RWPE2 (cell line): ENCODE measurements at regions not wholly inside any gene's neighbourhood (a gene's known extent, or its start where the extent isn't known, plus 50 kb on each side); places are given as distances from the start of the nearest gene placed in this dataset.

Source experiments
- ATAC-seq: fragments of 200-7000 bp; cut with Tn5 transposase; 3 replicates; pipeline ENCODE4 v1.9.1; 2021; ENCODE audit warnings: low read depth
- DNase-seq: peaks from one replicate; pipeline ENCODE4 v3.0.0-alpha.2; 2020; ENCODE audit warnings: low spot score
- H3K27ac ChIP-seq: fragments of 450-650 bp; 2 replicates; pipeline ENCODE4 v1.5.1; 2017; ENCODE audit warnings: mild to moderate bottlenecking; ENCODE audit not compliant: poor library complexity, severe bottlenecking
- H3K27me3 ChIP-seq: fragments of 250-450 bp; sonication (Bioruptor Pico); 2 replicates; pipeline ENCODE4 v1.5.1; 2021; ENCODE audit warnings: mild to moderate bottlenecking, moderate library complexity; ENCODE audit not compliant: insufficient read depth, poor library complexity, severe bottlenecking
- H3K36me3 ChIP-seq: fragments of 250-450 bp; sonication (Bioruptor Pico); 2 replicates; pipeline ENCODE4 v1.5.1; 2020; ENCODE audit warnings: low read depth, mild to moderate bottlenecking, moderate library complexity
- H3K4me1 ChIP-seq: fragments of 250-450 bp; sonication (Bioruptor Pico); 2 replicates; pipeline ENCODE4 v1.5.1; 2021; ENCODE audit warnings: mild to moderate bottlenecking, moderate library complexity; ENCODE audit not compliant: insufficient read depth, poor library complexity, severe bottlenecking
- H3K4me3 ChIP-seq: fragments of 250-450 bp; sonication (Bioruptor Pico); 2 replicates; pipeline ENCODE4 v1.5.1; 2021; ENCODE audit warnings: mild to moderate bottlenecking, moderate library complexity; ENCODE audit not compliant: severe bottlenecking
- H3K9me3 ChIP-seq: fragments of 250-450 bp; sonication (Bioruptor Pico); 2 replicates; pipeline ENCODE4 v1.5.1; 2021; ENCODE audit warnings: mild to moderate bottlenecking, moderate library complexity; ENCODE audit not compliant: severe bottlenecking
- TF ChIP-seq, protein P1 (sequence below): fragments of 450-650 bp; IDR thresholded peaks from one replicate; pipeline ENCODE4 v1.5.1; 2017; ENCODE audit warnings: mild to moderate bottlenecking, moderate library complexity; ENCODE audit not compliant: poor library complexity, severe bottlenecking

DNA sequence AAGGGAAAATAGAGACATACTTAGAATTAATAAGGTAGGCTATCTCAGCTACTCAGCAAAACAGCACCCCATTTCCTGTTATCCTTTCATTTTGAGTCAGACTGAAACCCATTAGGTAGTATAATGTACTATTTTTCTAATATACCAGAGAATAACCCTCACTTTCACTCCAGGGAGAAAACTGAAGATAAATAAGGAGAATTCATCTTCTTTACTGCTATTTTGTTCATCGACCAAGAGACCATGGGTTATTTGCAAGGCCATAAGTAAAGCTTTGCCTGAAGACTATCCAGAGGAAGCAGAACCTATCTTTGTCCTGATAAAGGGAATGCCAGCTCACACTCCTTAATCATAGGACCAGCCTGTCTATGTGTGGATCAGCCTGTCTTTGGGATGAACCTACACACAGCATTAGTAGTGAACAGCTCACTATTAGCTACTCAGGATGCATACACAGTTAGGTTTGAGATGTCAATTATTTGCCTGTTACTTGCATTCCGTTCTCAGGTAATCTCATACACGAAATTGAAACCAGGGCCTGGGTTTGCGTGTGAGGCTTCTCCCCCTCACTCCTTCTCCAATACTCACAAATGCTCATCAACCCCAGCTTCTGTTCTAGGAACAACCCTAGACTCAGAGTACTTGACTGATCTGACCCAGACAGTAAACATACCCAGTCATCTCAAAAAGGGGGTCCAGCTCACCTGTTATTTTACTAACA is 124.4 kb downstream of the DAD1 start:
- H3K9me3 ChIP-seq = no peaks in the 10 kb centered on the region
- TF ChIP-seq, protein P1, sequence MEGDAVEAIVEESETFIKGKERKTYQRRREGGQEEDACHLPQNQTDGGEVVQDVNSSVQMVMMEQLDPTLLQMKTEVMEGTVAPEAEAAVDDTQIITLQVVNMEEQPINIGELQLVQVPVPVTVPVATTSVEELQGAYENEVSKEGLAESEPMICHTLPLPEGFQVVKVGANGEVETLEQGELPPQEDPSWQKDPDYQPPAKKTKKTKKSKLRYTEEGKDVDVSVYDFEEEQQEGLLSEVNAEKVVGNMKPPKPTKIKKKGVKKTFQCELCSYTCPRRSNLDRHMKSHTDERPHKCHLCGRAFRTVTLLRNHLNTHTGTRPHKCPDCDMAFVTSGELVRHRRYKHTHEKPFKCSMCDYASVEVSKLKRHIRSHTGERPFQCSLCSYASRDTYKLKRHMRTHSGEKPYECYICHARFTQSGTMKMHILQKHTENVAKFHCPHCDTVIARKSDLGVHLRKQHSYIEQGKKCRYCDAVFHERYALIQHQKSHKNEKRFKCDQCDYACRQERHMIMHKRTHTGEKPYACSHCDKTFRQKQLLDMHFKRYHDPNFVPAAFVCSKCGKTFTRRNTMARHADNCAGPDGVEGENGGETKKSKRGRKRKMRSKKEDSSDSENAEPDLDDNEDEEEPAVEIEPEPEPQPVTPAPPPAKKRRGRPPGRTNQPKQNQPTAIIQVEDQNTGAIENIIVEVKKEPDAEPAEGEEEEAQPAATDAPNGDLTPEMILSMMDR = no peak
- no peak overlapping the region for H3K4me3 ChIP-seq
- H3K4me1 ChIP-seq = peaks cover 14% of the 10 kb centered on the region
- H3K27ac ChIP-seq = no peak overlapping the region
- no peaks in the 10 kb centered on the region for H3K36me3 ChIP-seq
- H3K27me3 ChIP-seq = no peaks in the 10 kb centered on the region
- ATAC-seq = no peak
- no peak for DNase-seq

DNA sequence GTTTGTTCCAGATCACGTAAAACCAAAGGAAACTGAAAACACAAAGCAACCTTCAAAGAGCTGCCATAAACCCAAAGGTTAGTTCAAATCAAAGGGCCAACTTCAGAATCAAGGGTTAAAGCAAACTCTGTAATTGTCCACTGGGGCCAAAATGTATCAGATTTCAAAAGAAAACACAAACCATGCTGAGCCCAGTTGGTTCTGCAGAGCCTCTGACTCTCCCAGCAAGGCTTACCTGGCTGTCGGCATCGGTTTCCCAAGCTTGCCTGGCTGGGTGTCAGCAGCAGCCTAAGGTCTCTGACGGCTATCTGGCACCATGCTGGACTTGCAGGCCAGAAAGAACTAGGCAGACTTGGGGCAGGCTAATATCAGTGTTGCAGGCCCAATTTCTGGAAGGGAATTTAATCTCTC is 125.3 kb downstream of the DAD1 start:
- ATAC-seq (no peak), DNase-seq (no peak)
- no peak overlapping the region for H3K4me3 ChIP-seq
- H3K4me1 ChIP-seq = peaks cover 14% of the 10 kb centered on the region
- no peaks in the 10 kb centered on the region for H3K36me3 ChIP-seq
- H3K27ac ChIP-seq = no peak overlapping the region
- TF ChIP-seq, protein P1 = no peak
- no peaks in the 10 kb centered on the region for H3K27me3 ChIP-seq
- no peaks in the 10 kb centered on the region for H3K9me3 ChIP-seq

DNA sequence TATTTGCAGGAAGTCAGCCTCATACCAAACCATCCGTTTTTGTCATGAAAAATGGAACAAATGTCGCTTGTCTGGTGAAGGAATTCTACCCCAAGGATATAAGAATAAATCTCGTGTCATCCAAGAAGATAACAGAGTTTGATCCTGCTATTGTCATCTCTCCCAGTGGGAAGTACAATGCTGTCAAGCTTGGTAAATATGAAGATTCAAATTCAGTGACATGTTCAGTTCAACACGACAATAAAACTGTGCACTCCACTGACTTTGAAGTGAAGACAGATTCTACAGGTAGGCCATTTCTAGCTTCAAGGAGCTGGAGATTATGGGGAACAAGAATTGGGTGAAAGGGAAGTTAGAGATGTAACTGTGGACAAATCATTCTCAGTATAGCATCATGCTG is 126.1 kb downstream of the DAD1 start:
- DNase-seq (no peak), ATAC-seq (no peak)
- Histone ChIP-seq H3K27me3 (no peaks in the 10 kb centered on the region), H3K9me3 (no peaks in the 10 kb centered on the region), H3K4me3 (no peak overlapping the region), H3K4me1 (peaks cover 14% of the 10 kb centered on the region), H3K36me3 (no peaks in the 10 kb centered on the region), H3K27ac (no peak overlapping the region)
- TF ChIP-seq, protein P1 = no peak

DNA sequence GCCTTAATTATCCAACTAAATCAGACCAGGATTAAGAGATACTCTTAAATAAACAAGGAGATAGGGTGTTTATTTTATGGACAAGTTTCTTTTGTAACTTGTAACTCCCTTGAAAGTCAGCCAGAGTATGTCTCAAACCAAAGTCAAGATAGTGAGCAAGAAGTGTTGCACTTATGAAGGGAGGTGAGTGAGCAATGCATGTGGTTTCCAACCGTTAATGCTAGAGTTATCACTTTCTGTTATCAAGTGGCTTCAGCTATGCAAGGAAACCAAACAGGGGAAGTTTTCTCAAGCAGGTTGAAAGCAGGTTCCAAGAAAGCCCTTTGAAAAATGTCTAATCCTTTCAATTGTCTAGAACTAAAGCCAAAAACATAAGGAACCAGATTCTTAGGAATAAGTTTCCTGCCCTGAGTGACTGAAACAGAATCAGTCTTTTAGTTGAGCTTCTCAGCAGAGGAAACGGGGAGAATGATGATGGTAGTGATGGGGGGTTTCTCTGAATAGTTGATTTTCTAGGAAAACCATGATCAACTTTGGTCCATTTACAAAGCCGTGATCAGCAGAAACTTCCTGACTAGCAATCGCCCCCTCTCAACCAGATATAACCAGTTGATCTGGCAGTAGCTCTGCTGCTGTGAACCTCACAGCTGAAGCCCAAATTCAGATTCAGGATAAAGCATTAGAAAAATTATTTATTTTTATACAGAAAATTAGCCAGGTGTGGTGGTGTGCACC is 128.4 kb downstream of the DAD1 start:
- no peak for DNase-seq
- H3K36me3 ChIP-seq = no peaks in the 10 kb centered on the region
- peaks cover 3% of the 10 kb centered on the region for H3K4me1 ChIP-seq
- no peak overlapping the region for H3K27ac ChIP-seq
- peaks cover 3% of the 10 kb centered on the region for H3K27me3 ChIP-seq
- ATAC-seq = no peak
- TF ChIP-seq, protein P1 = no peak
- no peaks in the 10 kb centered on the region for H3K9me3 ChIP-seq
- no peak overlapping the region for H3K4me3 ChIP-seq

DNA sequence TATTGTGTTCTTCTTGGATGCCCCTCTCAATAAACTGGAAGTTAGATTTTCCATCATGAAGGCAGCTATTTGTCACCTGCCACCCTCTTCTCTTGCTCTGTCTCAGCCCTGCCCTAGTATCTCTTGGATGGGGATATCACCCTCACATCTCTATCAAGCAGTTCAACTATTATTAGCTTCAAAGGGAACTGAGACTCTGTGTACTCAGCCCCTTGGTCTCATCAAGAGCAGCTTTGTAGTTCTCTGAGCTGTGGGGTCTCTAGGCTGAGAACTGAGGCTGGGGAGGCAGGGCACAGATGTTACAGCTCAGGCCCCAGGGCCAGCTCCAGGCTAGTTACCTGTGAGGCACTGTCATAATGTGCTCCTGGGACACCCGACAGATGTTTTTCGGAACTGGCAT is 130.3 kb downstream of the DAD1 start:
- DNase-seq = no peak
- Histone ChIP-seq H3K9me3 (no peaks in the 10 kb centered on the region), H3K4me1 (no peaks in the 10 kb centered on the region), H3K4me3 (no peak overlapping the region), H3K27me3 (peaks cover 9% of the 10 kb centered on the region), H3K36me3 (no peaks in the 10 kb centered on the region), H3K27ac (no peak overlapping the region)
- no peak for ATAC-seq
- TF ChIP-seq, protein P1 = no peak
